HepG2 (cell line): ENCODE measurements at regions not wholly inside any gene's neighbourhood (a gene's known extent, or its start where the extent isn't known, plus 50 kb on each side); places are given as distances from the start of the nearest gene placed in this dataset.

ENCODE experiments used
- ARHGAP35 ChIP-seq: sonication (generic); formaldehyde crosslinking; IDR thresholded peaks from 2 replicates; pipeline ENCODE4 v1.9.0; 2022; ENCODE audit warnings: mild to moderate bottlenecking, inconsistent platforms, moderate library complexity, missing genetic modification reagents, borderline replicate concordance
- CCAR2 ChIP-seq: fragments of 200-400 bp; formaldehyde crosslinking; optimal IDR thresholded peaks from 2 replicates; pipeline ENCODE3; 2018; ENCODE audit warnings: low read depth, mild to moderate bottlenecking, low read length, moderate library complexity
- DNMT1 ChIP-seq: sonication (generic); formaldehyde crosslinking; IDR thresholded peaks from 2 replicates; pipeline ENCODE4 v1.5.1; 2020; ENCODE audit warnings: mild to moderate bottlenecking, missing genetic modification reagents
- GATA4 ChIP-seq: sonication (generic); IDR thresholded peaks from 2 replicates; pipeline ENCODE4 v1.6.1; 2016; ENCODE audit warnings: antibody characterized with exemption, low read depth, borderline replicate concordance
- KAT8 ChIP-seq: IDR thresholded peaks from 2 replicates; pipeline ENCODE4 v1.6.1; 2016; ENCODE audit warnings: missing genetic modification reagents, missing compliant biosample characterization
- PRDM15 ChIP-seq: sonication (generic); formaldehyde crosslinking; IDR thresholded peaks from 2 replicates; pipeline ENCODE4 v1.4.0; 2020; ENCODE audit warnings: missing genetic modification reagents
- RAD51 ChIP-seq: fragments of 450-650 bp; IDR thresholded peaks from 2 replicates; pipeline ENCODE4 v1.6.1; 2016; ENCODE audit warnings: borderline replicate concordance
- RORA ChIP-seq: sonication (generic); formaldehyde crosslinking; IDR thresholded peaks from 2 replicates; pipeline ENCODE4 v1.5.0; 2020; ENCODE audit warnings: mild to moderate bottlenecking, missing genetic modification reagents, moderate library complexity
- SIN3B ChIP-seq: fragments of 150-350 bp; IDR thresholded peaks from 2 replicates; pipeline ENCODE4 v1.6.1; 2014; ENCODE audit warnings: low read length
- SRF ChIP-seq: IDR thresholded peaks from 2 replicates; pipeline ENCODE4 v1.6.1; 2011; ENCODE audit warnings: mild to moderate bottlenecking, low read depth, low read length, moderate library complexity
- TFE3 ChIP-seq: IDR thresholded peaks from 2 replicates; pipeline ENCODE4 v1.6.1; 2016
- U2AF1 ChIP-seq: fragments of 200-400 bp; formaldehyde crosslinking; optimal IDR thresholded peaks from 2 replicates; pipeline ENCODE3; 2017; ENCODE audit warnings: mild to moderate bottlenecking, low read depth, low read length
- UBTF ChIP-seq: sonication (generic); formaldehyde crosslinking; IDR thresholded peaks from 2 replicates; pipeline ENCODE4 v1.4.0; 2020; ENCODE audit warnings: mild to moderate bottlenecking, missing genetic modification reagents
- ZFP36 ChIP-seq: fragments of 150-350 bp; IDR thresholded peaks from 2 replicates; pipeline ENCODE4 v1.6.1; 2018; ENCODE audit warnings: borderline replicate concordance, low read length, low read depth; ENCODE audit not compliant: partially characterized antibody
- ZNF335 ChIP-seq: sonication (generic); formaldehyde crosslinking; IDR thresholded peaks from 2 replicates; pipeline ENCODE4 v1.4.0; 2020; ENCODE audit warnings: missing genetic modification reagents
- ZNF749 ChIP-seq: sonication (generic); formaldehyde crosslinking; IDR thresholded peaks from 2 replicates; pipeline ENCODE4 v1.8.0; 2022; ENCODE audit warnings: mild to moderate bottlenecking, missing genetic modification reagents, moderate library complexity, borderline replicate concordance
- TF ChIP-seq, protein P1 (sequence below): sonication (generic); formaldehyde crosslinking; IDR thresholded peaks from 2 replicates; pipeline ENCODE4 v1.8.0; 2022; ENCODE audit warnings: mild to moderate bottlenecking, missing genetic modification reagents, borderline replicate concordance
- TF ChIP-seq, protein P2 (sequence below): IDR thresholded peaks from 2 replicates; pipeline ENCODE4 v1.6.1; 2012; ENCODE audit warnings: low read depth, low read length, improper control_type of control experiment

- TF ChIP-seq UBTF (CRISPR knock-in tag) = peak; percentile 24; the same call in 1 of the 2 replicates
- no peak for TF ChIP-seq GATA4
- TF ChIP-seq, protein P1, sequence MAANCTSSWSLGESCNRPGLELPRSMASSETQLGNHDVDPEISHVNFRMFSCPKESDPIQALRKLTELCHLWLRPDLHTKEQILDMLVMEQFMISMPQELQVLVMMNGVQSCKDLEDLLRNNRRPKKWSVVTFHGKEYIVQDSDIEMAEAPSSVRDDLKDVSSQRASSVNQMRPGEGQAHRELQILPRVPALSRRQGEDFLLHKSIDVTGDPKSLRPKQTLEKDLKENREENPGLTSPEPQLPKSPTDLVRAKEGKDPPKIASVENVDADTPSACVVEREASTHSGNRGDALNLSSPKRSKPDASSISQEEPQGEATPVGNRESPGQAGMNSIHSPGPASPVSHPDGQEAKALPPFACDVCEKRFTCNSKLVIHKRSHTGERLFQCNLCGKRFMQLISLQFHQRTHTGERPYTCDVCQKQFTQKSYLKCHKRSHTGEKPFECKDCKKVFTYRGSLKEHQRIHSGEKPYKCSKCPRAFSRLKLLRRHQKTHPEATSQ (CRISPR knock-in tag) = no peak; the same call in 1 of the 2 replicates
- no peak for TF ChIP-seq U2AF1
- peak; percentile 83 for TF ChIP-seq KAT8 (CRISPR knock-in tag)
- no peak for TF ChIP-seq ZNF749 (CRISPR knock-in tag)
- no peak for TF ChIP-seq DNMT1 (CRISPR knock-in tag)
- TF ChIP-seq SIN3B = no peak
- TF ChIP-seq ARHGAP35 = no peak; the same call in 1 of the 2 replicates
- TF ChIP-seq ZNF335 (CRISPR knock-in tag) = 0 out of 2 replicates have a peak, but pooled peaks have one; percentile 50
- peak; percentile 59 for TF ChIP-seq RAD51
- TF ChIP-seq SRF = peak; percentile 64; the same call in 1 of the 2 replicates
- TF ChIP-seq TFE3 (CRISPR knock-in tag) = peak; percentile 88
- TF ChIP-seq, protein P2, sequence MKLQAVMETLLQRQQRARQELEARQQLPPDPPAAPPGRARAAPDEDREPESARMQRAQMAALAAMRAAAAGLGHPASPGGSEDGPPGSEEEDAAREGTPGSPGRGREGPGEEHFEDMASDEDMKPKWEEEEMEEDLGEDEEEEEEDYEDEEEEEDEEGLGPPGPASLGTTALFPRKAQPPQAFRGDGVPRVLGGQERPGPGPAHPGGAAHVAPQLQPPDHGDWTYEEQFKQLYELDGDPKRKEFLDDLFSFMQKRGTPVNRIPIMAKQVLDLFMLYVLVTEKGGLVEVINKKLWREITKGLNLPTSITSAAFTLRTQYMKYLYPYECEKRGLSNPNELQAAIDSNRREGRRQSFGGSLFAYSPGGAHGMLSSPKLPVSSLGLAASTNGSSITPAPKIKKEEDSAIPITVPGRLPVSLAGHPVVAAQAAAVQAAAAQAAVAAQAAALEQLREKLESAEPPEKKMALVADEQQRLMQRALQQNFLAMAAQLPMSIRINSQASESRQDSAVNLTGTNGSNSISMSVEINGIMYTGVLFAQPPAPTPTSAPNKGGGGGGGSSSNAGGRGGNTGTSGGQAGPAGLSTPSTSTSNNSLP = peak; percentile 99
- no peak for TF ChIP-seq PRDM15 (CRISPR knock-in tag)
- no peak for TF ChIP-seq CCAR2
- no peak for TF ChIP-seq ZFP36
- TF ChIP-seq RORA = no peak
Measured at GRCh38 chr2:175606010-175606841, 395.8 kb downstream of the LNPK start (continued).
